KMS-11 (cell line): ENCODE measurements at regions not wholly inside any gene's neighbourhood (a gene's known extent, or its start where the extent isn't known, plus 50 kb on each side); places are given as distances from the start of the nearest gene placed in this dataset.
"Not testable (repeated sequence)": the region's sequence is repeated elsewhere in the genome, so short reads cannot be mapped to it uniquely, and the experiment has no call there.

ENCODE experiments used
- H2AFZ ChIP-seq: fragments of 200-600 bp; sonication (generic); 2 replicates; pipeline ENCODE4 v1.6.1; 2016; ENCODE audit warnings: antibody characterized with exemption, mixed run types, low read depth
- H3K27ac ChIP-seq: fragments of 200-600 bp; sonication (generic); 2 replicates; pipeline ENCODE4 v1.6.1; 2016; ENCODE audit warnings: mild to moderate bottlenecking, mixed run types
- H3K27me3 ChIP-seq: fragments of 200-600 bp; sonication (generic); 2 replicates; pipeline ENCODE4 v1.6.1; 2017; ENCODE audit warnings: mild to moderate bottlenecking, low read depth, mixed run types, moderate library complexity; ENCODE audit not compliant: insufficient read depth
- H3K36me3 ChIP-seq: fragments of 200-600 bp; sonication (generic); 2 replicates; pipeline ENCODE4 v1.6.1; 2017; ENCODE audit warnings: mild to moderate bottlenecking, mixed run types; ENCODE audit not compliant: insufficient read depth
- H3K4me1 ChIP-seq: fragments of 200-600 bp; sonication (generic); 2 replicates; pipeline ENCODE4 v1.6.1; 2016; ENCODE audit warnings: mild to moderate bottlenecking, low read depth, mixed run types; ENCODE audit not compliant: poor library complexity, severe bottlenecking
- H3K4me2 ChIP-seq: fragments of 200-600 bp; sonication (generic); 2 replicates; pipeline ENCODE4 v1.7.0; 2016; ENCODE audit warnings: mild to moderate bottlenecking, mixed run types
- H3K4me3 ChIP-seq: fragments of 200-600 bp; sonication (generic); IDR thresholded peaks from 2 replicates; pipeline ENCODE4 v1.6.1; 2017; ENCODE audit warnings: low read depth, low read length, mixed read lengths; ENCODE audit not compliant: insufficient read depth
- H3K79me2 ChIP-seq: fragments of 200-600 bp; sonication (generic); 2 replicates; pipeline ENCODE4 v1.6.1; 2016; ENCODE audit warnings: low read depth, mixed run types; ENCODE audit not compliant: insufficient read depth
- H3K9ac ChIP-seq: fragments of 200-600 bp; sonication (generic); 2 replicates; pipeline ENCODE4 v1.6.1; 2016; ENCODE audit warnings: mild to moderate bottlenecking, mixed run types
- H4K20me1 ChIP-seq: fragments of 200-600 bp; sonication (generic); 2 replicates; pipeline ENCODE4 v1.6.1; 2016; ENCODE audit warnings: mild to moderate bottlenecking, mixed run types; ENCODE audit not compliant: insufficient read depth
- TF ChIP-seq, protein P1 (sequence below): fragments of 200-600 bp; sonication (generic); conservative IDR thresholded peaks from 2 replicates; pipeline ENCODE4 v1.6.1; 2017; ENCODE audit warnings: low read depth, mild to moderate bottlenecking, antibody characterized with exemption, low read length, moderate library complexity, mixed read lengths

DNA sequence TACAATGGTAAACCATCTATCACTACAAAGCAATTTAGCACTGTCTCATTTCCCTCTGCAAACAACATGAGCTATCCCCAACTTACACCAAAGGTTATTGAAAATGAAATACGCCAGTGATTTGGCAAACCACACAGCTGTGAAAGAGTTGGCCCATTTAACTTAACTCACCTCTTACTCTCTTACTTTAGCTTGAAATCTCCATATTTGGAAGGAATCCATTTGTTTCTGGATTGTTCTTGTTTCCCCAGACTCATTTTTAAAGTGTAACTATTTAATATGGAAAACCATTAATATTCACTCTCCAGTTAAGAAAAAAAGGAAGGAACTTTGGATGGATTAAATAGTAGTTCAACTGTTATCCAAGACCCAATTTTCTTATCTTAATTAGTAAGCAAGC, 93.7 kb upstream of the TRIB2 start:
- Histone ChIP-seq H3K9ac (no peak overlapping the region), H3K4me2 (no peak overlapping the region), H3K79me2 (no peaks in the 10 kb centered on the region), H2AFZ (no peak overlapping the region), H3K27me3 (no peaks in the 10 kb centered on the region), H4K20me1 (no peaks in the 10 kb centered on the region), H3K27ac (no peak overlapping the region), H3K36me3 (no peaks in the 10 kb centered on the region), H3K4me1 (no peaks in the 10 kb centered on the region), H3K4me3 (no peak overlapping the region)
- TF ChIP-seq, protein P1, sequence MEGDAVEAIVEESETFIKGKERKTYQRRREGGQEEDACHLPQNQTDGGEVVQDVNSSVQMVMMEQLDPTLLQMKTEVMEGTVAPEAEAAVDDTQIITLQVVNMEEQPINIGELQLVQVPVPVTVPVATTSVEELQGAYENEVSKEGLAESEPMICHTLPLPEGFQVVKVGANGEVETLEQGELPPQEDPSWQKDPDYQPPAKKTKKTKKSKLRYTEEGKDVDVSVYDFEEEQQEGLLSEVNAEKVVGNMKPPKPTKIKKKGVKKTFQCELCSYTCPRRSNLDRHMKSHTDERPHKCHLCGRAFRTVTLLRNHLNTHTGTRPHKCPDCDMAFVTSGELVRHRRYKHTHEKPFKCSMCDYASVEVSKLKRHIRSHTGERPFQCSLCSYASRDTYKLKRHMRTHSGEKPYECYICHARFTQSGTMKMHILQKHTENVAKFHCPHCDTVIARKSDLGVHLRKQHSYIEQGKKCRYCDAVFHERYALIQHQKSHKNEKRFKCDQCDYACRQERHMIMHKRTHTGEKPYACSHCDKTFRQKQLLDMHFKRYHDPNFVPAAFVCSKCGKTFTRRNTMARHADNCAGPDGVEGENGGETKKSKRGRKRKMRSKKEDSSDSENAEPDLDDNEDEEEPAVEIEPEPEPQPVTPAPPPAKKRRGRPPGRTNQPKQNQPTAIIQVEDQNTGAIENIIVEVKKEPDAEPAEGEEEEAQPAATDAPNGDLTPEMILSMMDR: no peak

DNA sequence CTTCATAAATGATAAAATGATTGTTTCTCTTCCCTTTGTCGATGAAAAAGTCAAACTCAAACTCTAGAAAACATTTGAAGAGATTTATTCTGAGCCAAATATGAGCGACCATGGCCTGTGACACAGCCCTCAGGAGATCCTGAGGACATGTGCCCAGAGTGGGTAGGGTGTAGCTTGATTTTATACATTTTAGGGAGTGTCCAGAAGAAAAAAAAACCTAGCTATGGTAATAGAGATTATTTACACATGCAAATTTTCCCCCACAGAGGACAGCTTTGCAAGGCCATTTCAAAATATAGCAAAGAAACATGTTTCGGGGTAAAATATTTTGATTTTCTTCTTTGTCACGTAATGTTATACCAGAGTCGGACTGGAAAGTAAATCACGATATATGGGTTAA, 92.4 kb upstream of the TRIB2 start:
- no peaks in the 10 kb centered on the region for H3K27me3 ChIP-seq
- no peaks in the 10 kb centered on the region for H3K79me2 ChIP-seq
- H4K20me1 ChIP-seq: no peaks in the 10 kb centered on the region
- no peak overlapping the region for H3K4me2 ChIP-seq
- no peaks in the 10 kb centered on the region for H3K4me1 ChIP-seq
- TF ChIP-seq, protein P1: no peak
- no peak overlapping the region for H2AFZ ChIP-seq
- H3K4me3 ChIP-seq: no peak overlapping the region
- H3K36me3 ChIP-seq: no peaks in the 10 kb centered on the region
- H3K27ac ChIP-seq: no peak overlapping the region
- no peak overlapping the region for H3K9ac ChIP-seq

DNA sequence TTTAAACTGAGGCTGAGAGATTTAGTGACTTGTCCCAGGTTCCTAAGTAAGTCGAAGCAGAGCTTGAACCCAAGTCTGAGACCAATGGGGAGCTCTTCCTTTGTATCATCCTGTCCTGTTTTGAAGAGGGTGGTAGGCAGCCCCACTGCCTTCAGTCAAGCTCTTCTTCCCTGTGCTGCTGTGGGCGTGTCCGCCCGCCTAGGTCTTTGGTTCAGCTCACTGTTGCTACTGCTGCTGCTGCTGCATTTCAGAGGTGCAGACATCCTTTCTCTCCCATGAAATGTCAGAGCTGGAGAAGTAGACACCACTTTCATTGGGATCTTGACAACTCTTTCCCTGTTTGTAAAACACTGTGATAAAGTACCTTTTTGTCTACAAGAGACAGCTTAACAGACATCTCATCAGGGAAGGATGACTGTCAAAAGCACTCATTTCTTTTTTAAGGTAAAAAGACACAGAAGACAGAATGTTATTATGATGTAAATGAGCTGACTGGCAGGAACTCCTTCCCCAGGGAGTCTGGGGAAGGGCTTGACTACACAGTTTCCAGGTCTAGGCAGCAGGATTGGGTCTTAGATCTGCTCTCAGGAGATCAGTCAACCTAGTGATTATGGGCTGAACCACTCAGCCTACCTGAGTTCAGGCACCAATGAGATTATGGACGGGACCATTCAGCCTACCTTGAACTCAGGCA, 91.7 kb upstream of the TRIB2 start:
- Histone ChIP-seq H3K4me3 (no peak overlapping the region), H3K27me3 (no peaks in the 10 kb centered on the region), H3K9ac (no peak overlapping the region), H3K4me1 (no peaks in the 10 kb centered on the region), H3K36me3 (no peaks in the 10 kb centered on the region), H3K79me2 (no peaks in the 10 kb centered on the region), H3K4me2 (no peak overlapping the region), H3K27ac (no peak overlapping the region), H4K20me1 (no peaks in the 10 kb centered on the region), H2AFZ (no peak overlapping the region)
- TF ChIP-seq, protein P1: no peak

GRCh38 chr2:12628541-12628940, 88.2 kb upstream of the TRIB2 start:
- H3K36me3 ChIP-seq: not testable (repeated sequence)

DNA sequence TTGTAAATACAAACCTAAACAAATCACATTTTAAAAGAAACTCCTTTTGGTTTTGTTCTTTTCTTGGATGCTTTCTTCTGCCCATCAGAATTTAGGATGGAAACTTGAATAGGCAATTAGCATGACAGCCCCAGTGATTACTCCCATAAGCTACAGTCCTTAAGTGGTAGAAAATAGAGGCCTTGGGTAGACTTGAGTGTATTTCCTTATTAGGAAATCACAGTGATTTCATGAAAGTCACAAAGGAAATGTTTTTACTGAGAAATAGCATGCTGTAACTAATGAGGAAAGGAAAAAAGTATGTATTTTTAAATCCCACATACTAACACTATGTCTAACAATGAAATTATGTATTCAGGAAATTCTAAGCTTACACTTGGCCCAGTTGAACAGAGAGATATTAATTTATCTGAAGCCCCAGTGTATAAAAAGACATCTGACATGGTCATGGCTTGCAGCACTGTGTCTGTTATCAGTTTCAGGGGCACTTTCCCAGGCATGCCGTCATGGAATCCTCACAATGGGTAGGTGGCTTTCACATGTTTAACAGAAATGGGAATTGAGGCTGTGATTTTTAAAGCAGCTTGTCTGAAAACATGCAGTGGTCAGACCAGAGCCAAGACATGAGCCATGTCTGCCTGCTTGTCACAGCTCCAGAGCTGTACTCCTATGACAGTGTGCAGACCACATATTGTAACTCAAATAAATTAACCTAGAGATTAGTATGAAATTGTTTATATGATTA, 79.7 kb upstream of the TRIB2 start:
- Histone ChIP-seq H3K79me2 (no peaks in the 10 kb centered on the region; the same call in 1 of the 2 replicates), H4K20me1 (no peaks in the 10 kb centered on the region), H3K4me3 (no peak overlapping the region), H3K4me2 (no peak overlapping the region), H3K4me1 (no peaks in the 10 kb centered on the region), H3K27me3 (no peaks in the 10 kb centered on the region), H2AFZ (no peak overlapping the region), H3K36me3 (no peaks in the 10 kb centered on the region), H3K27ac (no peak overlapping the region), H3K9ac (no peak overlapping the region)
- TF ChIP-seq, protein P1: no peak

More at GRCh38 chr2:12628541-12628940, 88.2 kb upstream of the TRIB2 start:
- not testable (repeated sequence) for H3K9ac ChIP-seq, H3K79me2 ChIP-seq, H4K20me1 ChIP-seq, H3K4me2 ChIP-seq, H3K4me1 ChIP-seq, H3K4me3 ChIP-seq, H3K27me3 ChIP-seq, H3K27ac ChIP-seq, H2AFZ ChIP-seq
